ENCODE measurements at regions not wholly inside any gene's neighbourhood (a gene's known extent, or its start where the extent isn't known, plus 50 kb on each side); places are given as distances from the start of the nearest gene placed in this dataset.

- TF ChIP-seq, protein P1, sequence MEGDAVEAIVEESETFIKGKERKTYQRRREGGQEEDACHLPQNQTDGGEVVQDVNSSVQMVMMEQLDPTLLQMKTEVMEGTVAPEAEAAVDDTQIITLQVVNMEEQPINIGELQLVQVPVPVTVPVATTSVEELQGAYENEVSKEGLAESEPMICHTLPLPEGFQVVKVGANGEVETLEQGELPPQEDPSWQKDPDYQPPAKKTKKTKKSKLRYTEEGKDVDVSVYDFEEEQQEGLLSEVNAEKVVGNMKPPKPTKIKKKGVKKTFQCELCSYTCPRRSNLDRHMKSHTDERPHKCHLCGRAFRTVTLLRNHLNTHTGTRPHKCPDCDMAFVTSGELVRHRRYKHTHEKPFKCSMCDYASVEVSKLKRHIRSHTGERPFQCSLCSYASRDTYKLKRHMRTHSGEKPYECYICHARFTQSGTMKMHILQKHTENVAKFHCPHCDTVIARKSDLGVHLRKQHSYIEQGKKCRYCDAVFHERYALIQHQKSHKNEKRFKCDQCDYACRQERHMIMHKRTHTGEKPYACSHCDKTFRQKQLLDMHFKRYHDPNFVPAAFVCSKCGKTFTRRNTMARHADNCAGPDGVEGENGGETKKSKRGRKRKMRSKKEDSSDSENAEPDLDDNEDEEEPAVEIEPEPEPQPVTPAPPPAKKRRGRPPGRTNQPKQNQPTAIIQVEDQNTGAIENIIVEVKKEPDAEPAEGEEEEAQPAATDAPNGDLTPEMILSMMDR (IDR thresholded peaks at IDR 0.05): no peak
- no peak for TF ChIP-seq POLR2A (IDR thresholded peaks at IDR 0.05)
Measured at GRCh38 chr22:48432781-48433518, 1394.7 kb downstream of the BRD1 start.

Measured in heart left ventricle (tissue), 13 donors.